ENCODE measurements at regions not wholly inside any gene's neighbourhood (a gene's known extent, or its start where the extent isn't known, plus 50 kb on each side); places are given as distances from the start of the nearest gene placed in this dataset.

DNA sequence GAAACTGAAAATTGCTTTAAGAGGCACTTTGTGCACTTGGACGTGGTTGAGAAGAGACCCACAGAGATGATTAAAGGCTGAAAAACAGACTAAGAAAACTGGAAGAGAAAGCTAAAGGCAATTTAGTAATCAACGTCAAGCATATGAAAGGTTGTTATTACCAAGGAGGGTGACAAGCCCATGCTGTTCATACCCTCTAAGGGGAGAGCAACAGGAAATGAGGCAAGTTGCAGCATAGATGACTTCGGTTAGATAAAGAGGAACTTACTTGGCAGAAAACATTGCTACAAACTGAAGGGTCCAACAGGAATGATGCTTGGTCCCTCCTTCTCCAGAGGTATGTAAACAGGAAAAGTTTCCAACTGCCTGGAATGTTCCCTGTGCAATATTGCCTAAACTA is 107.8 kb downstream of the DUSP6 start:
- ChIA-PET CTCF (no interaction called here), POLR2A (ENCODE audit: unreplicated experiment) (no interaction called here)
- H3K79me2 ChIP-seq (ENCODE audit: low read depth): no peaks in the 10 kb centered on the region
- BruUV-seq (replicated peaks): no TSS peak
- H3K4me3 ChIP-seq: no peak overlapping the region
- H3K27ac ChIP-seq: no peak overlapping the region
- peaks cover 7% of the 10 kb centered on the region; the same call in 1 of the 2 replicates for H3K4me1 ChIP-seq (replicated peaks; ENCODE audit: insufficient read depth)
- TF ChIP-seq, protein P1, sequence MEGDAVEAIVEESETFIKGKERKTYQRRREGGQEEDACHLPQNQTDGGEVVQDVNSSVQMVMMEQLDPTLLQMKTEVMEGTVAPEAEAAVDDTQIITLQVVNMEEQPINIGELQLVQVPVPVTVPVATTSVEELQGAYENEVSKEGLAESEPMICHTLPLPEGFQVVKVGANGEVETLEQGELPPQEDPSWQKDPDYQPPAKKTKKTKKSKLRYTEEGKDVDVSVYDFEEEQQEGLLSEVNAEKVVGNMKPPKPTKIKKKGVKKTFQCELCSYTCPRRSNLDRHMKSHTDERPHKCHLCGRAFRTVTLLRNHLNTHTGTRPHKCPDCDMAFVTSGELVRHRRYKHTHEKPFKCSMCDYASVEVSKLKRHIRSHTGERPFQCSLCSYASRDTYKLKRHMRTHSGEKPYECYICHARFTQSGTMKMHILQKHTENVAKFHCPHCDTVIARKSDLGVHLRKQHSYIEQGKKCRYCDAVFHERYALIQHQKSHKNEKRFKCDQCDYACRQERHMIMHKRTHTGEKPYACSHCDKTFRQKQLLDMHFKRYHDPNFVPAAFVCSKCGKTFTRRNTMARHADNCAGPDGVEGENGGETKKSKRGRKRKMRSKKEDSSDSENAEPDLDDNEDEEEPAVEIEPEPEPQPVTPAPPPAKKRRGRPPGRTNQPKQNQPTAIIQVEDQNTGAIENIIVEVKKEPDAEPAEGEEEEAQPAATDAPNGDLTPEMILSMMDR (conservative IDR thresholded peaks at IDR 0.05): no peak
- no peak for TF ChIP-seq EZH2 (IDR thresholded peaks at IDR 0.05; ENCODE audit: low read depth)
- H3F3A ChIP-seq (ENCODE audit: insufficient read depth, low read depth): no peaks in the 10 kb centered on the region
- H3K4me2 ChIP-seq: no peak overlapping the region
- no peak for DNase-seq
- no peaks in the 10 kb centered on the region for H3K9me2 ChIP-seq (ENCODE audit: insufficient read depth)
- H3K9me3 ChIP-seq (ENCODE audit: insufficient read depth, low read depth): peaks cover 5% of the 10 kb centered on the region; the same call in 1 of the 2 replicates
- H2AFZ ChIP-seq: no peak overlapping the region
- H3K27me3 ChIP-seq (ENCODE audit: insufficient read depth, low read depth): no peaks in the 10 kb centered on the region
- no peaks in the 10 kb centered on the region for H3K36me3 ChIP-seq (ENCODE audit: low read depth)
- intact Hi-C loops (cut with micrococcal nuclease; ENCODE audit: unreplicated experiment): no loop called here
- no peaks in the 10 kb centered on the region for H4K20me1 ChIP-seq (ENCODE audit: insufficient read depth)

DNA sequence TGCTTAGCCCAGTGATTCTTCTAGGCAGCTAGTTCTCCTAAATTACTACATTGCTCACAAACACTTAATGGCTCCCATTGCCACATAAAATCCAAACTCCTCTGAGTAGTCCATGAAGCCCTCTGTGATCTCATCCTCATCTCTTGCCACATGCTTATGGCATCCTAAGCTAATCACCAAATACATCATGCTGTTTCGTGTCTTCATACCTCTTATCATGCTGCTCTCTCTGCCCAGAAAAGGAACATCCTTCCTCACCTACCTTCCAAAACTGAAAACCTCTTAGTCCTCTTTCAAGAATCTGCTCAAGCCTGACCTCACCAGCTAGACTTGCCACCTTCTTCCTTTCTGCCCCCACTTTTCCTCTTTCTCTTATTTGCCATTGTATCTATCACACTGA is 108.5 kb downstream of the DUSP6 start:
- Histone ChIP-seq H2AFZ (no peak overlapping the region), H3K9me3 (ENCODE audit: insufficient read depth, low read depth) (peaks cover 5% of the 10 kb centered on the region; the same call in 1 of the 2 replicates), H3K79me2 (ENCODE audit: low read depth) (no peaks in the 10 kb centered on the region), H3K27me3 (ENCODE audit: insufficient read depth, low read depth) (no peaks in the 10 kb centered on the region), H3F3A (ENCODE audit: insufficient read depth, low read depth) (no peaks in the 10 kb centered on the region), H3K27ac (no peak overlapping the region), H3K4me3 (no peak overlapping the region), H3K36me3 (ENCODE audit: low read depth) (no peaks in the 10 kb centered on the region), H3K4me1 (replicated peaks; ENCODE audit: insufficient read depth) (peaks cover 9% of the 10 kb centered on the region), H3K9me2 (ENCODE audit: insufficient read depth) (no peaks in the 10 kb centered on the region), H3K4me2 (no peak overlapping the region), H4K20me1 (ENCODE audit: insufficient read depth) (no peaks in the 10 kb centered on the region)
- no peak for TF ChIP-seq EZH2 (IDR thresholded peaks at IDR 0.05; ENCODE audit: low read depth)
- TF ChIP-seq, protein P1 (conservative IDR thresholded peaks at IDR 0.05): no peak
- ChIA-PET CTCF (no interaction called here), POLR2A (ENCODE audit: unreplicated experiment) (no interaction called here)
- DNase-seq: no peak
- intact Hi-C loops (cut with micrococcal nuclease; ENCODE audit: unreplicated experiment): no loop called here
- no TSS peak for BruUV-seq (replicated peaks)

DNA sequence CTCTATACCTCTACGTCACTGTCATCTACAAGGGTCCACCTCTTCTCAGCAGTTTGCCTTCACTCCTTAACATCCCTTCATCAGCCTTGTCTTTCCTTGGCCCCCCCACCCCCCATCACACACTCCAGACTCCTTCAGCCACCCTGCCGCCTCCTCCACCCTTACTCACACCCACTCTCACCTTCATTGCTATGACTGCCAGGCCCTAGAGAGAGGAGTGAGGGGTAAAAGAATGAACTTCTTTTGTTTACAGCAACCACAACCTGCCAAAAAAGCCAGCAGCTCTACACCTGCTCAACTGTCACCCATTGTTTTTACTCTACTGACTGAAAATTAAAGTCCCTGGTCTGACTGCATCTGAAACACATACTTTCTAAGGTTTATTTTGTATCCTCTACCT is 112.8 kb downstream of the DUSP6 start:
- TF ChIP-seq EZH2 (IDR thresholded peaks at IDR 0.05; ENCODE audit: low read depth): no peak
- TF ChIP-seq, protein P1 (conservative IDR thresholded peaks at IDR 0.05): no peak
- Histone ChIP-seq H3K4me2 (no peak overlapping the region), H3K4me1 (replicated peaks; ENCODE audit: insufficient read depth) (peaks cover 37% of the 10 kb centered on the region), H3K79me2 (ENCODE audit: low read depth) (no peaks in the 10 kb centered on the region), H3K4me3 (no peak overlapping the region), H3K27me3 (ENCODE audit: insufficient read depth, low read depth) (no peaks in the 10 kb centered on the region), H3K9me2 (ENCODE audit: insufficient read depth) (no peaks in the 10 kb centered on the region), H3F3A (ENCODE audit: insufficient read depth, low read depth) (peaks cover 22% of the 10 kb centered on the region), H3K9me3 (ENCODE audit: insufficient read depth, low read depth) (peaks cover 16% of the 10 kb centered on the region), H3K36me3 (ENCODE audit: low read depth) (no peaks in the 10 kb centered on the region), H4K20me1 (ENCODE audit: insufficient read depth) (no peaks in the 10 kb centered on the region), H3K27ac (no peak overlapping the region), H2AFZ (no peak overlapping the region)
- no peak for DNase-seq
- BruUV-seq (replicated peaks): no TSS peak
- POLR2A ChIA-PET (ENCODE audit: unreplicated experiment): interaction anchor here (0.7 kb wide), 1 partner anchor 63 kb away, joined by 6 read pairs; no protein-coding TSS in a partner anchor
- intact Hi-C loops (cut with micrococcal nuclease; ENCODE audit: unreplicated experiment): no loop called here
- CTCF ChIA-PET: no interaction called here
